ENCODE measurements at regions not wholly inside any gene's neighbourhood (a gene's known extent, or its start where the extent isn't known, plus 50 kb on each side); places are given as distances from the start of the nearest gene placed in this dataset.

DNA sequence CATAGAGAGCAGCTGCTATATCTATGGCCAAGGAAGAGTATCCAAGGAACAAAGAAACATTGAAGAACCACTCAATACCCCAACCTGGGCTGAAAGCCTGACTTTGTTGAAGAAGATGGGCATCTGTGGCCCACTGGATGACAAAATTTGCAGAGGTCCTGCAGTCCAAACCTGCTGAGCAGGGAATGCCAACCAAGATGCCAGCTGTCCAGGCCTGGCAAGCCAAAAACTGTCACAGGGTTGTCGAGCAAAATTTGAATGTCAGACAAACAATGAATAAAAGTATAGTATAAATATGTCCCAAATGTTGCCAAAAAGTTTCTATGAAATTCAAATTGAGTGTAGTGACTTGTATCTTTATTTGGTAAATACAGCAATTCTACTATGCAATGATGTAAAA lies 1040.2 kb downstream of the PCDH9 start:
- no peak for FAIRE-seq

More for the DNA sequence above, 1040.2 kb downstream of the PCDH9 start:
- intact Hi-C loops (cut with micrococcal nuclease): no loop called here
- POLR2A ChIA-PET: no interaction called here
- H3K9me3 ChIP-seq (replicated peaks; ENCODE audit: control insufficient read depth, insufficient read depth, low read length): no peaks in the 10 kb centered on the region
- CTCF ChIA-PET: no interaction called here
- H3K4me3 ChIP-seq (replicated peaks in 1 of 3; ENCODE audit: insufficient read depth in 1 of 3, low read depth in 1 of 3, low read length in 3 of 3): no peak overlapping the region
- H3K9me1 ChIP-seq (replicated peaks; ENCODE audit: control insufficient read depth, extremely low read depth, insufficient read depth, low read length): no peaks in the 10 kb centered on the region
- H3K27ac ChIP-seq (ENCODE audit: insufficient read depth, low read depth, low read length): no peak overlapping the region
- no peaks in the 10 kb centered on the region for H4K20me1 ChIP-seq (replicated peaks; ENCODE audit: control insufficient read depth, extremely low read depth, insufficient read depth, low read length)
- H3K36me3 ChIP-seq (ENCODE audit: control insufficient read depth in 2 of 2, extremely low read depth in 1 of 2, insufficient read depth in 2 of 2, low read length in 2 of 2): no peaks in the 10 kb centered on the region
- no peaks in the 10 kb centered on the region for H3K79me2 ChIP-seq (ENCODE audit: control insufficient read depth, insufficient read depth, low read length)
- H3K4me2 ChIP-seq (ENCODE audit: insufficient read depth, low read length): no peak overlapping the region
- dilution Hi-C loops (cut with MboI; ENCODE audit: extremely low pct_ligation_motif_present, low sequenced_read_pairs): no loop called here
- H2AFZ ChIP-seq (ENCODE audit: low read depth, low read length): no peak overlapping the region
- no peak for DNase-seq (ENCODE audit: low read depth, low spot score)
- H3K27me3 ChIP-seq (ENCODE audit: control insufficient read depth in 2 of 2, insufficient read depth in 2 of 2, low read length in 2 of 2): no peaks in the 10 kb centered on the region
- no peak overlapping the region for H3K9ac ChIP-seq (replicated peaks; ENCODE audit: extremely low read depth, insufficient read depth, low read length)
- no TSS peak for BruUV-seq (replicated peaks)
- TF ChIP-seq FOS (IDR thresholded peaks at IDR 0.05; ENCODE audit: borderline replicate concordance, insufficient read depth, low read length) (no peak), POLR2AphosphoS5 (IDR thresholded peaks at IDR 0.05; ENCODE audit: insufficient read depth, low read depth, low read length) (no peak), JUN (IDR thresholded peaks at IDR 0.05; ENCODE audit: borderline replicate concordance, insufficient read depth, insufficient read length, low read depth) (no peak), CTCF (IDR thresholded peaks at IDR 0.05; ENCODE audit: extremely low read depth in 1 of 2, insufficient read depth in 1 of 2, low read depth in 1 of 2, low read length in 2 of 2) (no peak), GATA2 (IDR thresholded peaks at IDR 0.05; ENCODE audit: insufficient read depth, insufficient read length, low read depth, low read length) (no peak)
- TF ChIP-seq, protein P1, sequence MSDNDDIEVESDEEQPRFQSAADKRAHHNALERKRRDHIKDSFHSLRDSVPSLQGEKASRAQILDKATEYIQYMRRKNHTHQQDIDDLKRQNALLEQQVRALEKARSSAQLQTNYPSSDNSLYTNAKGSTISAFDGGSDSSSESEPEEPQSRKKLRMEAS (IDR thresholded peaks at IDR 0.05; ENCODE audit: insufficient read depth, insufficient read length): no peak
- no peaks in the 10 kb centered on the region for H3K4me1 ChIP-seq (ENCODE audit: control insufficient read depth, extremely low read depth, insufficient read depth, low read length)

Measured in endothelial cell of umbilical vein (primary cell).